LNCAP (cell line): ENCODE measurements at regions not wholly inside any gene's neighbourhood (a gene's known extent, or its start where the extent isn't known, plus 50 kb on each side); places are given as distances from the start of the nearest gene placed in this dataset.

Experiments used
- TF ChIP-seq, protein P1 (sequence below): fragments of 450-650 bp; IDR thresholded peaks from 2 replicates; pipeline ENCODE4 v1.5.1; 2017; ENCODE audit warnings: mild to moderate bottlenecking

DNA sequence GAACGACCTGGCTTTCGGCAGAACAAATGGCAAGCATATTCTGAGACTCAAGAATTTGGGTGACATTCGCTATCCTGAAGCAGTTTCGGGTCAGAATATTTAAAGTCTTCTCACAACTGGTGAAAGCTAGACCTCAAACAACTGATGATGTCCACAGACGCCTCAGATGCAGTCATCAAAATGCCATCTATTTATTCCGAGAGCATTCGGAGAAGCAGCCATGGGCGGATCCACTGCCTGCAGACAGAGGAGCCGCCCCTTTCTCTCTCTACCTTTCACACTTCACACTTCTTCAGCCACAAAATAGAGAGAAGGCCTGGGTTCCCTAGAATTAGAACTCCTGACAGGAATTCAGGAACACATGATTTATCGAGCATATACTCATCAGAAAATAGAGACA, 65.8 kb upstream of the CREB1 start:
- TF ChIP-seq, protein P1, sequence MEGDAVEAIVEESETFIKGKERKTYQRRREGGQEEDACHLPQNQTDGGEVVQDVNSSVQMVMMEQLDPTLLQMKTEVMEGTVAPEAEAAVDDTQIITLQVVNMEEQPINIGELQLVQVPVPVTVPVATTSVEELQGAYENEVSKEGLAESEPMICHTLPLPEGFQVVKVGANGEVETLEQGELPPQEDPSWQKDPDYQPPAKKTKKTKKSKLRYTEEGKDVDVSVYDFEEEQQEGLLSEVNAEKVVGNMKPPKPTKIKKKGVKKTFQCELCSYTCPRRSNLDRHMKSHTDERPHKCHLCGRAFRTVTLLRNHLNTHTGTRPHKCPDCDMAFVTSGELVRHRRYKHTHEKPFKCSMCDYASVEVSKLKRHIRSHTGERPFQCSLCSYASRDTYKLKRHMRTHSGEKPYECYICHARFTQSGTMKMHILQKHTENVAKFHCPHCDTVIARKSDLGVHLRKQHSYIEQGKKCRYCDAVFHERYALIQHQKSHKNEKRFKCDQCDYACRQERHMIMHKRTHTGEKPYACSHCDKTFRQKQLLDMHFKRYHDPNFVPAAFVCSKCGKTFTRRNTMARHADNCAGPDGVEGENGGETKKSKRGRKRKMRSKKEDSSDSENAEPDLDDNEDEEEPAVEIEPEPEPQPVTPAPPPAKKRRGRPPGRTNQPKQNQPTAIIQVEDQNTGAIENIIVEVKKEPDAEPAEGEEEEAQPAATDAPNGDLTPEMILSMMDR: no peak

DNA sequence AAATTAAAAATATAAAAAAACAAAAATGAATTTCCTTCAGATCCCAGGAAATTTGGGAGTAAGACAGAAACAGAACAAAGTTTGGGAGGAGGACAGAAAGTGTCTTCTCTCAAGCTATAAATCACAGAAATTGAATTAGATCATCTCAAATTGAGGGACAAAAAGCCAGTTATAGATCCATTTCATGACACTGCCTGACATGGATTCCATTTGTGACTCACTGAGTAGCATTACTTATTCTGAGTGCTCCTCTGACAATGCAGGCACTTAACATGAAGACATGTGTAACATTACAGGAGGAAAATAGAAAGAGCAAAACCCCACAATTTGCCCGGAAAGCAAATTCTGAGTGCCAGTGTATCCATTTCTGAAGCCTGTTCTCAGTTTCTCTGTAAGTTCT, 63.9 kb upstream of the CREB1 start:
- TF ChIP-seq, protein P1: no peak

DNA sequence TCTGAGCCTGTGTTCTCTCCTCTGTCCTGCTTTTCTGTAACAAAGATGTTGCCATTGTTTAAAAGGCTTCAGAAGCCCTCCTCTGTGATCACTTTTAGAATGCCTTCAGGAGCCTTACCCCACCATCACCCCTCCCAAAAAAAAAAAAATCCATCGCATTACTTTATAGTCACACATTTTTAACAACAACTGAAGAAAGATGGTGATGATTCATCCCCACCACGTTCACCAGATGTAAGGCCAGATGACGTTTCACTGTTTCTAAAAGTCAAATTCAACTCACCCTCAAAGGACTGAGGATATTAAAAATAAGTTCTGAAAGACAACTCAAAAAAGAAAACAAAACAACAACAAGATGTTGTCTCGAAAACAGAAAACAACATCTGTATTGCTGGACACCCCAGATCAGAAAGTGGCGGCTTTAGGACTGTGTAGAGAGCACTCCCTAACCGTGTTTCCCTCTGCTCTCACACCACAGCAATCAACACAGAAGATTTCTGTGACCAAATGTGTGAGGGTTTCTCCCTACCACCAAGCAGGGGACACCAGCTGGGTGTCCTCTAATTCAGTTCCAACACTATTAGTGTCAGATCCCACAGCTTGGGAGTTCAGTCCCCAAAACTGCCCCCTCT, 61.9 kb upstream of the CREB1 start:
- TF ChIP-seq, protein P1: no peak

- TF ChIP-seq, protein P1: no peak
These were observed 61.3 kb upstream of the CREB1 start for GRCh38 chr2:207468488-207468887.

DNA sequence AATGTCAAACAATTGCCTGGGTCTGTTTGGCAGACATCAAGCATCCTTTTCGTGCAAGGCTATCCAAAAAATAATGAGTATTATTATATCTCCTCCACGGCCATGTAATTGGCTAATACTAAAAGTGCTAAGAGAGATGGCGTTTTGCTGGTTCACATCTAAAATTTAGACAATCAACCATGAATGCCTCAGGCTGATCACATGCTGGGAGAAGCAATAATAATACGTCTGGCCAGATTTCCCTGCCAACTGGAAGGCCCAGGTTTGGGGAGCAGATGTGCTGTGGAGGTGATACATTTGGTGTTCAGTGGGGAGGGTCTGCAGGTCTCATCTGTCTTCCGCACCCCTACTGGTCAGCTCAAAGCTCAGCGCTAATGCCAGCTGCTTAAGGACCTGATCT, 60.3 kb upstream of the CREB1 start:
- TF ChIP-seq, protein P1: no peak

DNA sequence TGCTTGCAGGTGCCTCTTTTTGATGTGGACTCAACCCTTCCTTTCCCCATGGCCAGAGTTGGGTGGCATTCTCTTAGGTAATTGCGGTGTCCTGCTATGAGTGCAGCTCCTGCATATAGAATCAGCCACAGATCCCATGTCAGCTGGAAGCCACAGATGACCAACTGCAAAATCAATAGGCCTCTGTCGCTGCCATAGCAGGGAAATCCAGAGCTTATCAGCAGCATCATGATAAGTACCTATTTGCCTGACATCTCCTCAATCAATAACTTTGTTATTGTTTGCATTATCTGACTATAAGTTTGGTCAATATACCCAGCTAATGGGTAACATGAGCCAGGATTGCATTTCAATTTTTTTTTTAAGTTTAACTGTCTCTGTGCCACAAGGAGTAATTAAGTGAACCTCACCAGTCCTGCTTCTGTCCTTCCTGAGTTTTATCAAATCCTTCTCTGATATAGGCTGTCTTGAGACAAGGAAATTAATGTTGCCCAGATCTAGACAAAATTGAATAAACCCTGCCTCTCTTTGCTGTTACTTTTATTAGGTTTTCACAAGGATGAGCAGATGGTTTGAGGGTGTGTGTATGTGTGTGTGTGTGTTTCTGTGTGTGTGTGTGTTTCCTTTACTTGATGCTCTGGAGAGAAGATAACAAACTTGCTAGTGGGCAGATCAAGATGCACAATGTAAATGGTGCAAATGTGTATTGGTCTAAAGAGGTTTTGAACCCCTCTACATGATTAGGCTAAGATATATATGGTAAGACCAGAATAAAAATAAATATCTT, 59.6 kb upstream of the CREB1 start:
- TF ChIP-seq, protein P1: no peak

- TF ChIP-seq, protein P1: no peak
These were observed 58.5 kb upstream of the CREB1 start for GRCh38 chr2:207471261-207471660.
